ENCODE measurements at regions not wholly inside any gene's neighbourhood (a gene's known extent, or its start where the extent isn't known, plus 50 kb on each side); places are given as distances from the start of the nearest gene placed in this dataset.

DNA sequence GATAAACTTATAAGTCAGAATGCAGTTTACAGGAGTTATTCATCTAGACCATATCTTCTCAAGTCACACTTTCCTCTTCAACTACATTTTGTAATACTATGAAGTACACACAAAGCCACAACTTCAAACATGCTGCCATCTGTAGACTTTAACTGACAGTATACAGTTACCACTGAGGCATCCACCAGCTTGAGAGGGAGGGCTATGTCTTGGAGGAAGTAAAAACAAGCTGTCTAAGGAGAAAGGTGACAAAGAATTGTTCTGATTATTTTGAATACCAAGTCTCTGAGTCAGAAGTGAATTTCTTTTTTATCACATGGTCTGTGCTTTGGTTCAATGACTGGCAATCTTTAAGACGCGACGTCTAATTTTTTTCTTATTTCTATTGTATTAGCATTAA is 97.6 kb upstream of the CDH10 start:
- Mint-ChIP-seq H3K9me3 (ENCODE audit: unreplicated experiment) (no peaks in the 10 kb centered on the region), H3K27ac (ENCODE audit: unreplicated experiment) (no peak overlapping the region), H3K27me3 (ENCODE audit: insufficient read depth, unreplicated experiment) (no peaks in the 10 kb centered on the region), H3K4me1 (ENCODE audit: low read depth, unreplicated experiment) (no peaks in the 10 kb centered on the region), H3K36me3 (ENCODE audit: insufficient read depth, unreplicated experiment) (no peaks in the 10 kb centered on the region), H3K4me3 (ENCODE audit: unreplicated experiment) (no peak overlapping the region)
- intact Hi-C loops (cut with micrococcal nuclease; ENCODE audit: unreplicated experiment), result no loop called here
- no peak overlapping the region for H3K4me3 ChIP-seq (ENCODE audit: low read depth, low read length)
- H3K4me1 ChIP-seq, result no peaks in the 10 kb centered on the region
- no peaks in the 10 kb centered on the region for H3K36me3 ChIP-seq (ENCODE audit: control insufficient read depth, insufficient read depth, low read length)
- ChIA-PET POLR2A (no interaction called here), CTCF (no interaction called here)
- TF ChIP-seq CTCF (IDR thresholded peaks at IDR 0.05; ENCODE audit: insufficient read depth in 1 of 2, low read depth in 1 of 2, low read length in 1 of 2, severe bottlenecking in 1 of 2, unreplicated experiment in 1 of 2), result no peak
- no TSS peak for BruUV-seq (replicated peaks)
- H3K9me3 ChIP-seq, result no peaks in the 10 kb centered on the region
- no peaks in the 10 kb centered on the region for H3K27me3 ChIP-seq (replicated peaks; ENCODE audit: control insufficient read depth, insufficient read depth, low read length)
- no peak for DNase-seq

GRCh38 chr5:24737163-24737562 is 92.4 kb upstream of the CDH10 start:
- TF ChIP-seq CTCF (IDR thresholded peaks at IDR 0.05; ENCODE audit: insufficient read depth in 1 of 2, low read depth in 1 of 2, low read length in 1 of 2, severe bottlenecking in 1 of 2, unreplicated experiment in 1 of 2), result no peak
- Histone ChIP-seq H3K36me3 (ENCODE audit: control insufficient read depth, insufficient read depth, low read length) (no peaks in the 10 kb centered on the region), H3K4me3 (ENCODE audit: low read depth, low read length) (no peak overlapping the region), H3K9me3 (no peaks in the 10 kb centered on the region), H3K4me1 (no peaks in the 10 kb centered on the region), H3K27me3 (replicated peaks; ENCODE audit: control insufficient read depth, insufficient read depth, low read length) (no peaks in the 10 kb centered on the region)
- BruUV-seq (replicated peaks), result no TSS peak
- Mint-ChIP-seq H3K36me3 (ENCODE audit: insufficient read depth, unreplicated experiment) (no peaks in the 10 kb centered on the region), H3K9me3 (ENCODE audit: unreplicated experiment) (no peaks in the 10 kb centered on the region), H3K4me3 (ENCODE audit: unreplicated experiment) (no peak overlapping the region), H3K27ac (ENCODE audit: unreplicated experiment) (no peak overlapping the region), H3K27me3 (ENCODE audit: insufficient read depth, unreplicated experiment) (no peaks in the 10 kb centered on the region), H3K4me1 (ENCODE audit: low read depth, unreplicated experiment) (no peaks in the 10 kb centered on the region)
- intact Hi-C loops (cut with micrococcal nuclease; ENCODE audit: unreplicated experiment), result no loop called here
- DNase-seq, result no peak
- ChIA-PET CTCF (no interaction called here), POLR2A (no interaction called here)

- BruUV-seq (replicated peaks), result no TSS peak
- CTCF ChIA-PET, result no interaction called here
These were observed 90.5 kb upstream of the CDH10 start for GRCh38 chr5:24735284-24735683.

More at GRCh38 chr5:24735284-24735683, 90.5 kb upstream of the CDH10 start:
- Histone ChIP-seq H3K9me3 (no peaks in the 10 kb centered on the region), H3K27me3 (replicated peaks; ENCODE audit: control insufficient read depth, insufficient read depth, low read length) (no peaks in the 10 kb centered on the region), H3K36me3 (ENCODE audit: control insufficient read depth, insufficient read depth, low read length) (no peaks in the 10 kb centered on the region), H3K4me3 (ENCODE audit: low read depth, low read length) (no peak overlapping the region), H3K4me1 (no peaks in the 10 kb centered on the region)
- no peaks in the 10 kb centered on the region for H3K27me3 Mint-ChIP-seq (ENCODE audit: insufficient read depth, unreplicated experiment)
- intact Hi-C loops (cut with micrococcal nuclease; ENCODE audit: unreplicated experiment), result no loop called here
- no peak overlapping the region for H3K4me3 Mint-ChIP-seq (ENCODE audit: unreplicated experiment)
- no peak overlapping the region for H3K27ac Mint-ChIP-seq (ENCODE audit: unreplicated experiment)
- H3K36me3 Mint-ChIP-seq (ENCODE audit: insufficient read depth, unreplicated experiment), result no peaks in the 10 kb centered on the region
- H3K4me1 Mint-ChIP-seq (ENCODE audit: low read depth, unreplicated experiment), result no peaks in the 10 kb centered on the region
- no peak for DNase-seq
- no peak for TF ChIP-seq CTCF (IDR thresholded peaks at IDR 0.05; ENCODE audit: insufficient read depth in 1 of 2, low read depth in 1 of 2, low read length in 1 of 2, severe bottlenecking in 1 of 2, unreplicated experiment in 1 of 2)
- no peaks in the 10 kb centered on the region for H3K9me3 Mint-ChIP-seq (ENCODE audit: unreplicated experiment)
- POLR2A ChIA-PET, result no interaction called here
